MM.1S (cell line): ENCODE measurements at regions not wholly inside any gene's neighbourhood (a gene's known extent, or its start where the extent isn't known, plus 50 kb on each side); places are given as distances from the start of the nearest gene placed in this dataset.

Experiments
- CTCF ChIP-seq: fragments of 300-600 bp; sonication (generic); IDR thresholded peaks from 2 replicates; pipeline ENCODE4 v1.5.1; 2016; ENCODE audit warnings: antibody characterized with exemption, low read length, mixed read lengths
- EZH2phosphoT487 ChIP-seq: fragments of 300-600 bp; sonication (generic); IDR thresholded peaks from 2 replicates; pipeline ENCODE4 v1.6.1; 2018; ENCODE audit warnings: antibody characterized with exemption, low read length

DNA sequence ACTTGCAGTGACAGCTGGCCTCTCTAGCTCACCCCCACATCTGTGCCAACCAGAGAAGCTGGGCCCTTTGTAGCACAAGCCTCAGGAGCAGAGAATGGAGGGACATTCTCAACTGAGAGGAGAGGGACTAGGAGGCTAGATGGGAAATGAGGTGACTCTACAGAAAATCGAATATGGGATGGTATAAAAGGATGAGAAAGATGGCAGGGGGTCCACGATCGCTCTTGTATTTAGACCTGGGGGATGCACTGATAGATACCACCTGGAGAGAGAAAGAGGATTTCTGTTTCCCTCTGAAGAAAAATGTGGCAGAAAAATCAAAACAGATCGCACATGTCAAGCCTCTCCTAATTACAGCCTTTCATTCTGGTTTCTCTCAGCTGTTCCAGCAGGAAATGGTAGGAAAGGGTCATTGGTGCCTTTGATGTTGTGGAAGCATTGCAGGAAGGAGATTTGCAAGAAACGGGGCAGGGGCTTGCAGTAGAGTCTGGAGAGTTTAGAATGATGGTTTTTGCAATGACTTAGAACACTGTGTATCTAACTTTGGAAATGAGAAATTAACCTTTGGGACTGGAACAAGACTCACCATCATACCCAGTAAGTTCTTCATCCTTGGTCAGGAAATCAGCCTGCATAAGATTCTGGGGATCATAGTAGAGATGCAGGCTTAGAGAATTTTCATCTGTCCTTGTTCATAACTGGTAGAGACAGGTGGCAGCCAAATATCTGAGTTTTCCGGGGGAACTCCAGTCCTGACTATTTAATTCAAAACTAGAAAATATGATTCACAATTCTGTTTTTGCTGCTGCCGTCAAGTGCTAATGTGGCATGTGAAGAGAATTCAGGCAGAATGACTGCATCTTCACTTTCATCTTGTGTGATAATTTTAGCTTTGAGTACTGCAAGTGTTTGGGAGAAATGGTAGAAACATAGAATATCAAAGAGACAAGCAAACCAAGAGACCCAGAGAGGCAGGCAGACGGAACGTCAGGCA lies 98.8 kb downstream of the DAD1 start:
- no peak for TF ChIP-seq CTCF
- no peak for TF ChIP-seq EZH2phosphoT487
